ENCODE measurements at regions not wholly inside any gene's neighbourhood (a gene's known extent, or its start where the extent isn't known, plus 50 kb on each side); places are given as distances from the start of the nearest gene placed in this dataset.
A peak's percentile ranks its signal among the peaks of the same experiment; 100 is the strongest.

GRCh38 chr5:3281366-3281765 lies 314.3 kb upstream of the IRX1 start:
- no peak for DNase-seq

DNA sequence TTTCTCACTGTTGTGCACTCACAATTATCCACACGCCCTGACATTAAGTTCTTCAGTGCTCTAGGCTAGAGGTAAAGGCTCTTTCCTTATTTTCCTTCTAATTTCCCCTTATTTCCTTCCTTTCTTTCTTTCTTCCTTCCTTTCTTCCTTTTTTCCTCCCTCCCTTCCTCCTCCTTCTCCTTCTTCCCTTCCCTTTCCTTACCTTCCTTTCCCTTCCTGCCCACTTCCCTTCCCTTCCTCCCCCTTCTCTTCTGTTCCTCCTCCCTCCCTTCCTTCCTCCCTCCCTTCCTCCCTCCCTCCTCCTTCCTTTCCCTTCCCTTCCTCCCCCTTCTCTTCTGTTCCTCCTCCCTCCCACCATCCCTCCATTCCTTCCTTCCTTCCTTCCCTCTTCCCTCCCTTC lies 317.0 kb upstream of the IRX1 start:
- no peak for DNase-seq

- DNase-seq: no peak
These were observed 317.9 kb upstream of the IRX1 start for GRCh38 chr5:3277590-3278196.

- no peak for DNase-seq
These were observed 318.7 kb upstream of the IRX1 start for GRCh38 chr5:3276896-3277295.

DNA sequence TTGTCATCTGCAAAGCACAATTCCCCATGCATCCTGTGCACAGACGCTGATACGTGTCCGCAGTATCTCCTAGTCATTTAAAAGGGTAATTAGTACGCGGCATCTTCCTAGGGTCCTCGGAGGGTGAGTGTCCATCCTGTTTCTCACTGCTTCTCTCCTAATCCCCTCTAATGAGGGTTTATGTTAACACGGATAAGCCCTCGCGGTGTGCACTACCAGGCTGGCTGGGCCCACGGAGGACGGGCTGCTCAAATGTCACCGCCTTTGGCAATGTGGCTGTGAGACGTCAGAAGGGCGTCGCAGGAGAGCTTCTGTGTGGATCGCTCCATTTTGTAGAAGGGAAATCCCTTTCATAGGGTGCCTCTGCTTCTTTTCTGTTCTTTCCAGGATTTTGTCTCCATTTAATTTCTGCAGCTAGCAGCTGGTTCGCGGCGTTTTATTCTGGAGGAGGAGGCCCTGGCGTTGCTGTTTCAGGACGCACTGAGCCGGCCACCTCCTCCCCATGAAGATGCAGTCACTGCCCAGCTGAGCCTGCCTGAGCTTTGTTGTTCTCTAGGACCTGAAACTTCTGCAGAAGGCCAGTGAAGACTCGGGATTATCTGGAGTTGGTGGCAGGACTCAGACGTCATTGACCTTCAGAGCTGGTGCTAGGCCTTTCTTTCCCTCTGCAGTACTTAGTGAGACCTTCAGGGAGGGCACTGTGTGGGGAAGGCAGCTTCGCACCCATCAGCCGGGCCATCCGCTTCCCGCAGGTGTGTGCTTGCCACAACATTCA lies 326.1 kb upstream of the IRX1 start:
- no peak for DNase-seq

DNA sequence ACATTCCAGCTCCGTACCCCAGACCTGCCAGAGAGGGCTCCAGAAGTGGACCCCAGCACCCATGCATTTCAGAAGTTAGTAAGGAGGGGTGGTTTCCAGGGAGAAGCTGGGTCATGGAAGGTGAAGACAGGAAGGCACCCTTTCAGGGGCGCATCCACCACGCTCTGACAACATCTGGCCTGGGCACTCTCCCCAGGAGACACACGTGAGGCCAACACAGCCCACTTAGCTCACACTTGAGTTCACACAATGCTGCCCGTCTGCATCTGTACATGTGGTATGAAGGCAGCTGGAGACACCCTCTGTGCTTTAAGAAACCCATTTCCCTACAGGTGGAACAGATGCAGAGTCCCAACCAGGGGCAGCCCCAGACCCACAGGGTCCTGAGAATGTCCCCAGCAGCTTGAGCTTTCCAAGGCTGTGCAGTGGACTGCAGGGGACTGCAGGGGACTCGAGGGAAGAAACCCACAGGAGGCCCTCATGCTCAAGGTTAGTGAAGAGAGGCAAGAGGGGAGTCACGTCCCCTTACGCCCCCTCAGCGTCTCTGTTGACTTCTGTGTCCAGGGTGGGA lies 326.8 kb upstream of the IRX1 start:
- DNase-seq: no peak

DNA sequence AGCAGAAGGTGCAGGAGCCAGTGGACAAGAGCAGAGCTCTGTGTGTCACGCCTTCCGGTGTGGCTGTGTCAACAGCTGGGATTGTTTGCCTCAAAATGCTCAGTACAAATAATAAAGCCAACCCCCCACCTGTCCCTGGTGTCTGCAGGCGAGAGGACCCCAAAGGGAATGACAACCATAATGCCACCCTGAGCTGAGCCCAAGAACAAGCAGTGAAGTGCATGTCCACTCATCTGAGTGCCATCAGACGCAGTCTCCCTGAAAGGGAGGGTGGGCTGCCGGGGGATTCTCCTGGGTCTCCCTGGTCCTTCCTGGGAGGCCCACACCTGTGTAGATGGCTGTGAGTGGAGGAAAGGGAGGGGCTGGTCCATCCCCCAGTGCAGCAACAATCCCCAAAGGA lies 328.8 kb upstream of the IRX1 start:
- no peak for DNase-seq

GRCh38 chr5:3265936-3266335 lies 329.7 kb upstream of the IRX1 start:
- DNase-seq: no peak

DNA sequence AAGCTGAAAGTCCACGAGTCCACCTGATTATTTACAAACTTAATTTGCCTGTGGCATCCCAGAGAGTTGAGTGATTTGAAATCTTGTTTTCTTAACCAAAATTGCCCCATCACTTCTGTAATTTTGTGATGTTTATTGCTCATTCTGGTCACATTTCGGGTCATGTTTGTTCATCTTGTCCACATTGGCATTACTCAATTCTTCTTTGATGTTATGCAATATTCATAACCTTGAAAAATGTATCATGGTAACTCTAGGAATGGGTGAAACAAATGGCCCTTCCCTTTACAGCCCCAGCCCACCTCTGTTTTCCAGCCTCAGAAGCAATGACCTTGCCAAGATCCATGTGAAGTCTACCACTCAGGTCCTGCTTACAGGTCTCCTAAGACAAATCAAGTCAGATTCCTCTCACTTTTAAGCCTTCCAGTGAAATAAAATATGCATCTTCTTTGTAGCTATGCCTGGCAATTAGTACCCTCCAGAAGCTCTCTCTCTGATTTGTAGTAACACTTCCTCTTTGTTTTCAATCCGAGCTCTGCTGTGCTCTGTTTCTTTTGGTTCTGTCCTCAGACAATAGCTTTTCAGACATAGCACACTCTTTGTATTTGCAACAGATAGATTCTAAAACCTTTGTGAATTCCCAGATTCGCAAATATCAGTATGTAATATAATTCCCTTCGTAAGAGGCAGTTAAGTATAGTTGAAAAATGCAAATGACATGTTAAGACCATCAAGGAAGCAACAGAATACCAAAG lies 330.3 kb upstream of the IRX1 start:
- DNase-seq: no peak

DNA sequence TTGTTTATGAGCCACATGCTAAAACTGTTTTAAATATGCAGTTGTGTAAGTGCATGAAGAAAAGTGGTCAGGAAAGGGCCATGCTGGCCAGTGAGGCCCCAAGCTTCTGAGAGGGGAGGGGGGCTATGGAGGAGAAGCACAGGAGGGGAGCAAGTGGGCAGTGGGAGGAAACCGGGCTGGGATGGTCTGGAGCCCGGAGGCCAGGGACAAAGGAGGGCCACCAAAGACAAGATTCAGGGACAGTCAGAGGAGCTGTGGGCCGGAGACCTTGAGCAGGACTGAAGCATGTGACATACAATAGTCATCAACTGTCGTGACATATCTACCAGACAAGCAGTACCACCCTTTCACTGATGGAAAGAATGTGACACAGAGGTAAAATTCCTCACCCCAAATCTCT lies 333.2 kb upstream of the IRX1 start:
- DNase-seq: no peak

DNA sequence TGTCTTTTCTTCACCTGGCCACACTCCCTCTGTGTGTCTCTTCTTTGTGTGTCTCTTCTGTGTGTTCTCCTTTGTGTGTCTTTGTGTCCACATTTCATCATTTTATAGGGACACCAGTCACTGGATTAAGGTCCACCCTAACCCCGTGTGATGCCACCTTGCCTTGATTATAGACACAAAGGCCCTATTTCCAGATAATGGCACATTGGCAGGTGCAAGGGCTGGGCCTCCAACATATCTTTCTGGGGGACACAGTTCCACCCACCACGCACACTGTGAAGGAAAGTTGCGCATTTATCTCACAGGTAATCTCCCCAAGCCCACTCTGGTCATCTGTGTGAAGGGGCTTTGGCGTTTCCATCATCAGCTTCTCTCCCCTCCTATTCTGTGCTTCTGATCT lies 334.6 kb upstream of the IRX1 start:
- no peak for DNase-seq

DNA sequence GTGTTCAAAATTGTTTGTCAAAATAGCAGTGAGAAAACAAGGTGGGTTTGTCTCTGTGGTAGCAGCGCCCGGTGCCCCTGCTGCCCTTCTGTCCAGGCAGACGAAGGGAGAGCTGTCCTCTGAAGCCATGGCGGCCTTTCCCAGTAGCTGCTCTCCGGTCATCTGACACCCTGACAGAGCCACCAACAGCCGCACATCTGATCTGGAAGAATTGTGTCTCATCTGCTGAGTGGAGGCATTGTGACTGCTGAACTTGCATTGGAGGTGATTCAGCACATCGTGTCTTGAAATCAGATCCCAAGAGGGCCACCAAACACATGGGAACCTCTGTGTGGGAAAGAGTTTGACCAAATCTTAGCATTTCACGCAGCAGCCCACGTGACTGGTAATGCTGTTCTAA lies 337.6 kb upstream of the IRX1 start:
- DNase-seq: no peak

- no peak for DNase-seq
These were observed 343.4 kb upstream of the IRX1 start for GRCh38 chr5:3252235-3252634.

DNA sequence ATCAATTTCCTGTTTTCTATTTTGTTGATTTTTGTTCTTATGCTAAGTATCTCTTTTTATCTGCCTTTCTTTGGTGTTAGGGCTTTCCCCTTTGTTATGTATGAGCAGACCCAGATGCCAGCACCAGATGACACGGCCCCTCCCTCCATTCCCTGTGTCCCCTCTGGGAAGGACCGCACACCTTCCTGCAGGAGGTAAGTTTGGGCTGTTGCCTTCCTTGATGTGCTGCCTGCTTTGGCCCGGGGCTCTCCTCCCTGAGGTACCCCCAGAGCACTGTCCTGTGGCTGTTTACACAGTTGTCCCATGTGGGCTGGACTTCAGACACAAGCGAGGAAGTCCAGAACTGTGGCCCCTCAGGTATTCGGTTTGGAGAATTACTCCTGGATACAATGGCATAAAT lies 343.8 kb upstream of the IRX1 start:
- no peak for DNase-seq

DNA sequence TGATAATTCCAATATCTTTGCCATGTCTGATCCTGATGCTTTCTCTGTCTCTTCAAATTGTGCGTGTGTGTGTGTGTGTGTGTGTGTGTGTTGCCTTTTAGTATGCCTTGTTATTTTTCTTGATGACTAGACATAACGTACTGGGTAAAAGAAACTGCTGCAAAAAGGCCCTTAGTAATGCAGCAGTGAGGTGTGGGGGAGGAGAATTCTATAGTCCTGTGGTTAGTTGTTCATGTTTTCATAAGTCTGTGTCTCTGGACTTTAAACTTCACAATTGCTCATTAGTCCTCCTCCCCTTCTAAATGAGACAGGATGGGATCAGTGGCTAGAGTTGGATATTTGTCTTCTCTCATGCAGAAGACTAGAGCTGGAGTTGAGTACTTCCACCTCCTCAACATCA lies 346.2 kb upstream of the IRX1 start:
- DNase-seq: no peak

GRCh38 chr5:3237276-3237868 lies 358.3 kb upstream of the IRX1 start:
- DNase-seq: no peak

- DNase-seq: no peak
These were observed 361.1 kb upstream of the IRX1 start for GRCh38 chr5:3234566-3234965.

GRCh38 chr5:3230941-3231340 lies 364.7 kb upstream of the IRX1 start:
- DNase-seq: no peak

GRCh38 chr5:3230254-3230653 lies 365.4 kb upstream of the IRX1 start:
- no peak for DNase-seq

GRCh38 chr5:3226196-3226920 lies 369.3 kb upstream of the IRX1 start:
- peak; percentile 3 for DNase-seq

DNA sequence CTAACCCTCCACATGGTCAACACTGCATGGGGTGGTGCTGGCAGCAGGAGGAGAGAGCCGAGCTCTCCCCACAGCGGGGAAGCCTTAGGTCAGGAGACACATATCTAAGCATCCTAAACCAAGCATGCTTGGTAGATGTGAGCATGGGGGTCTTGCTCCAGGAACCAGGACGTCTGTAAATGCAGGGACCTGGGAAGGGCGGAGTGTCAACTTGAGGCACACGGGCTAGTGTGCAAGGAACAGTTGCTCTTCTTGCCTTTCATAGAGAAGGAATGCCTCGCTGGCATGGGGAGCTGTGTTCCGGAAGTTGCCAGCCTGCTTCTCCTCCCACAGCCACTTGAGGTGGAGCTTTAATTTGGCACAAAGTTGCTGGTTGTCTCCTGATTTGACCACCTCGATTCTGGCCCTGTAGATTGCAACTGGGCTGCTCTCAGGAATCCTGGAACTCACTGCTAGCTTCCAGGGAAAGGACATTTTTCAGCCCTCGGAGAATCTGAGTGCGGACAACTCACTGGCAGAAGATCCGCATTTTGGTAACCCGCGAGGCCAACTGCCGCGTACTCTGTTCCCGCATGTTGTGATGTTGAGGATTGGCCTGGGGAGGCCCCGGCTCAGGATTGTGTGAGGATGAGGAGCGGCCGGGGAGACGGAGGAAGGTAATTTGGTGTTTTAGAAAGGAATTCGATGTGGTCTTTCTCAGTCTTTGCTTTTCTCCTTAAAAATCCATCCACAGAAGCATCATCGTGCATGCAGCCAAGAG lies 370.3 kb upstream of the IRX1 start:
- DNase-seq: no peak

Measured in muscle of arm (tissue), 1 donor.